Activated CD8-positive, alpha-beta T cell treated with anti-CD3 and anti-CD28 coated beads for 36 hours (primary cell): ENCODE measurements at regions not wholly inside any gene's neighbourhood (a gene's known extent, or its start where the extent isn't known, plus 50 kb on each side); places are given as distances from the start of the nearest gene placed in this dataset.
"Not testable (repeated sequence)": the region's sequence is repeated elsewhere in the genome, so short reads cannot be mapped to it uniquely, and the experiment has no call there.

ENCODE experiments used
- ATAC-seq: fragments of 200-7000 bp; cut with Tn5 transposase; one replicate; pipeline ENCODE4 v1.10.0; 2021; ENCODE audit warnings: mild to moderate bottlenecking, moderate library complexity
- CTCF ChIA-PET: fragments of 350-600 bp; sonication (Branson Sonifier 250); formaldehyde crosslinking; loops from one replicate; lab custom pipeline; 2021; ENCODE audit warnings: antibody characterized with exemption; lab: Charles Lee
- POLR2A ChIA-PET: fragments of 350-600 bp; sonication (Branson Sonifier 250); formaldehyde crosslinking; loops from one replicate; lab custom pipeline; 2021; ENCODE audit warnings: antibody characterized with exemption; lab: Charles Lee
- DNase-seq: peaks from one replicate; pipeline ENCODE4 v3.0.0-alpha.2; 2020
- H3K27ac Mint-ChIP-seq: one replicate; pipeline ENCODE4 v1.8.0; 2021; ENCODE audit warnings: mild to moderate bottlenecking, mixed read lengths
- H3K27me3 Mint-ChIP-seq: one replicate; pipeline ENCODE4 v1.8.0; 2021; ENCODE audit warnings: mixed read lengths
- H3K36me3 Mint-ChIP-seq: one replicate; pipeline ENCODE4 v1.8.0; 2021; ENCODE audit warnings: low read depth, mixed read lengths
- H3K4me1 Mint-ChIP-seq: one replicate; pipeline ENCODE4 v1.8.0; 2021; ENCODE audit warnings: low read depth, mixed read lengths
- H3K4me3 Mint-ChIP-seq: one replicate; pipeline ENCODE4 v1.8.0; 2021; ENCODE audit warnings: mild to moderate bottlenecking, moderate library complexity, mixed read lengths
- H3K9me3 Mint-ChIP-seq: one replicate; pipeline ENCODE4 v1.8.0; 2021; ENCODE audit warnings: mixed read lengths
- CTCF ChIP-seq: fragments of 200-600 bp; IDR thresholded peaks from one replicate; pipeline ENCODE4 v1.8.0; 2022; ENCODE audit warnings: antibody characterized with exemption, mild to moderate bottlenecking
- intact Hi-C: fragments of 100-400 bp; cut with micrococcal nuclease; formaldehyde crosslinking; loops from one replicate; pipeline ENCODE4 v1.10.0; 2022

DNA sequence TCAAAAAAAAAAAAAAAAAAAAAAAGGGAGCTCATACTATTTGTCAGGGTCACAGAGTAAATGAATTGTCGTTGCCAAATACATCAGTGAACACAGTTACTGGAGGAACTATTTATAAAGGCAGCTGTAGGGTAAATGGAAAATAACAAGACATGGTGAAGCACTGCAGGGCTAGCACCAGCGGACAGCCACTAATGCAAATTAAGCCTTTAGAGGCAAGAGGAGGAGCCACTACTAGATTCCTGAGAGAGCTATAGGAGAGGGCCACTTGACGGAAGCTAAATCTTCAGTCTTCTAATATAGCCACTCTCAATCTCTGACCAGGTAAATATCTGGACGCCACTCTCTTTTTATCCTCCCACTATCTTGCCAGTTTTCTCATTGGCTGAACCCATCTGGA, 801.2 kb upstream of the GOT2 start:
- intact Hi-C loops = no loop called here
- no peak overlapping the region for H3K27ac Mint-ChIP-seq
- no peaks in the 10 kb centered on the region for H3K27me3 Mint-ChIP-seq
- no peaks in the 10 kb centered on the region for H3K4me1 Mint-ChIP-seq
- TF ChIP-seq CTCF = no peak
- no peaks in the 10 kb centered on the region for H3K36me3 Mint-ChIP-seq
- no peaks in the 10 kb centered on the region for H3K9me3 Mint-ChIP-seq
- ChIA-PET CTCF (no interaction called here), POLR2A (no interaction called here)
- ATAC-seq = no peak
- no peak for DNase-seq
- H3K4me3 Mint-ChIP-seq = no peak overlapping the region

GRCh38 chr16:59527206-59527997, 793.3 kb upstream of the GOT2 start:
- H3K4me3 Mint-ChIP-seq = no peak overlapping the region
- TF ChIP-seq CTCF = no peak
- CTCF ChIA-PET = no interaction called here

DNA sequence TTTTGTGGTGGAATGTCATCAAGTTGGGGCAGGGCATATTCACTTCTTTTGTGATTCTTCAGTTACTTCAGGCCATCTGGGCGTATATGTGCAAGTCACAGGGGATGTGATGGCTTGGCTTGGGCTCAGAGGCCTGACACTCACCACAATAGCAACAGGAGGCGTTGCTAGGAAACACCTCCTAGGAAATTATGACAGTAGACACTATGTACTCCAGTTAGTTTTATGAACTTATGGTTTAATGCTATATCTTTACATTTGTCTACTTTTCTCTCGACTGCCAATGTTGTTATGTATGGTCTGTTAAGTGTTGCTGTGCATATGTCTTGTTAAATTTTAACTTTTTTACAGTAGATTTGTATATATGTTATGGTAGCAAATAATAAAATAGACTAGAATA, 788.7 kb upstream of the GOT2 start:
- Mint-ChIP-seq H3K4me3 (no peak overlapping the region), H3K27me3 (no peaks in the 10 kb centered on the region), H3K4me1 (no peaks in the 10 kb centered on the region), H3K36me3 (no peaks in the 10 kb centered on the region), H3K9me3 (no peaks in the 10 kb centered on the region), H3K27ac (no peak overlapping the region)
- intact Hi-C loops = no loop called here
- no peak for TF ChIP-seq CTCF
- DNase-seq = no peak
- CTCF ChIA-PET = no interaction called here
- POLR2A ChIA-PET = no interaction called here
- ATAC-seq = no peak

More at GRCh38 chr16:59527206-59527997, 793.3 kb upstream of the GOT2 start:
- Mint-ChIP-seq H3K36me3 (no peaks in the 10 kb centered on the region), H3K27me3 (no peaks in the 10 kb centered on the region), H3K4me1 (no peaks in the 10 kb centered on the region), H3K27ac (no peak overlapping the region), H3K9me3 (no peaks in the 10 kb centered on the region)
- intact Hi-C loops = no loop called here
- POLR2A ChIA-PET = no interaction called here
- ATAC-seq (no peak), DNase-seq (no peak)

GRCh38 chr16:59518721-59519120, 784.6 kb upstream of the GOT2 start:
- ATAC-seq, H3K9me3 Mint-ChIP-seq, CTCF ChIA-PET, H3K27ac Mint-ChIP-seq, H3K4me1 Mint-ChIP-seq, DNase-seq, H3K27me3 Mint-ChIP-seq, H3K36me3 Mint-ChIP-seq, POLR2A ChIA-PET, H3K4me3 Mint-ChIP-seq, intact Hi-C loops: not testable (repeated sequence)

DNA sequence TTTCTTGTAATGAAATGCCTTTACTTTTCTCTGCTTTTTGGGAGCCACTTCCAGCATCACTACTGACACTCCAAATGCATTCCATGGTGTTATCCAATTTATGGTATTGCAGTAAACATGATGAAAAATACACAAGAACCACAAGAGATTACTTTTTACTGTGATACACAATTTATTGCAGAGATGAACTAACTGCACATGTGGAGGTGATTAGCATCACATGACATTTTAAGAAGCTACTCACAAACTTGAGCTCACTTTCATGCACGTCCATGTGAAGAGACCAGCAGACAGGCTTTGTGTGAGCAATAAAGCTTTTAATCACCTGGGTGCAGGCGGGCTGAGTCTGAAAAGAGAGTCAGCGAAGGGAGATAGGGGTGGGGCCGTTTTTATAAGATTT, 780.5 kb upstream of the GOT2 start:
- Mint-ChIP-seq H3K4me1 (no peaks in the 10 kb centered on the region), H3K36me3 (no peaks in the 10 kb centered on the region), H3K9me3 (peaks cover 2% of the 10 kb centered on the region), H3K4me3 (no peak overlapping the region), H3K27ac (no peak overlapping the region), H3K27me3 (no peaks in the 10 kb centered on the region)
- CTCF ChIA-PET = no interaction called here
- no peak for TF ChIP-seq CTCF
- POLR2A ChIA-PET = no interaction called here
- no peak for DNase-seq
- intact Hi-C loops = no loop called here
- no peak for ATAC-seq
